Ovary (tissue), 7 donors: ENCODE measurements at regions not wholly inside any gene's neighbourhood (a gene's known extent, or its start where the extent isn't known, plus 50 kb on each side); places are given as distances from the start of the nearest gene placed in this dataset.

ENCODE experiments used
- DNase-seq, 5 donors: peaks; one replicate each; pipeline ENCODE4 v3.0.0-alpha.2; 2019 to 2020
- H3K27ac ChIP-seq, 2 donors: fragments of 200-600 bp; one replicate each; pipeline versions ENCODE4 v1.5.1 to v1.8.0; 2019 to 2022
- H3K27me3 ChIP-seq: fragments of 200-600 bp; one replicate; pipeline ENCODE4 v1.8.0; 2022
- H3K36me3 ChIP-seq: fragments of 200-600 bp; sonication (generic); one replicate; pipeline ENCODE4 v1.5.1; 2019
- H3K4me1 ChIP-seq: one replicate; pipeline ENCODE4 v1.8.1; 2013; ENCODE audit warnings: mild to moderate bottlenecking, moderate library complexity; ENCODE audit not compliant: insufficient read depth
- H3K4me3 ChIP-seq: fragments of 200-600 bp; sonication (generic); one replicate; pipeline ENCODE4 v1.5.1; 2017
- H3K9me3 ChIP-seq, 2 donors: fragments of 200-600 bp in 1 of 2; sonication (generic) in 1 of 2; one replicate each; pipeline versions ENCODE4 v1.5.1 to v1.8.1; 2013 to 2019; ENCODE audit warnings: mild to moderate bottlenecking in 1 of 2, moderate library complexity in 1 of 2
- EP300 ChIP-seq: sonication (generic); formaldehyde crosslinking; IDR thresholded peaks from one replicate; pipeline ENCODE4 v1.6.1; 2017; ENCODE audit warnings: antibody characterized with exemption
- POLR2A ChIP-seq: fragments of 450-650 bp; IDR thresholded peaks from one replicate; pipeline ENCODE4 v1.6.1; 2017; ENCODE audit warnings: antibody characterized with exemption, mild to moderate bottlenecking, moderate library complexity
- WGBS, 3 donors: extraction: QIAGEN DNeasy Blood & Tissue Kit in 1 of 3; methylation state at CpG; one replicate each; pipeline versions ENCODE4 v1.1.5 to v1.1.7; 2013 to 2017; 5-methylcytosine and 5-hydroxymethylcytosine counted together
- intact Hi-C, 4 donors: fragments of 100-400 bp; cut with DNase I; formaldehyde crosslinking; loops; one replicate each; pipeline versions ENCODE4 v1.11.0 to v1.15.1; 2022 to 2023
- TF ChIP-seq, protein P1 (sequence below), 3 donors: fragments of 450-650 bp in 2 of 3; fragments of 200-600 bp in 1 of 3; IDR thresholded peaks; one replicate each; pipeline versions ENCODE4 v1.5.1 to v1.8.0; 2016 to 2022; ENCODE audit warnings: antibody characterized with exemption in 3 of 3, mild to moderate bottlenecking in 1 of 3
- donor health status: DM: no; HTN: no; CAD: no; lungs with moderate emphysema.
- donor health status: DM: no; HTN: no; CAD: no.
- donor health status: Bipolar disorder and iron deficiency.
- donor health status: DM: no; HTN: no; CAD: no.
- donor health status: DM: yes; HTN: yes; CAD: no.

DNA sequence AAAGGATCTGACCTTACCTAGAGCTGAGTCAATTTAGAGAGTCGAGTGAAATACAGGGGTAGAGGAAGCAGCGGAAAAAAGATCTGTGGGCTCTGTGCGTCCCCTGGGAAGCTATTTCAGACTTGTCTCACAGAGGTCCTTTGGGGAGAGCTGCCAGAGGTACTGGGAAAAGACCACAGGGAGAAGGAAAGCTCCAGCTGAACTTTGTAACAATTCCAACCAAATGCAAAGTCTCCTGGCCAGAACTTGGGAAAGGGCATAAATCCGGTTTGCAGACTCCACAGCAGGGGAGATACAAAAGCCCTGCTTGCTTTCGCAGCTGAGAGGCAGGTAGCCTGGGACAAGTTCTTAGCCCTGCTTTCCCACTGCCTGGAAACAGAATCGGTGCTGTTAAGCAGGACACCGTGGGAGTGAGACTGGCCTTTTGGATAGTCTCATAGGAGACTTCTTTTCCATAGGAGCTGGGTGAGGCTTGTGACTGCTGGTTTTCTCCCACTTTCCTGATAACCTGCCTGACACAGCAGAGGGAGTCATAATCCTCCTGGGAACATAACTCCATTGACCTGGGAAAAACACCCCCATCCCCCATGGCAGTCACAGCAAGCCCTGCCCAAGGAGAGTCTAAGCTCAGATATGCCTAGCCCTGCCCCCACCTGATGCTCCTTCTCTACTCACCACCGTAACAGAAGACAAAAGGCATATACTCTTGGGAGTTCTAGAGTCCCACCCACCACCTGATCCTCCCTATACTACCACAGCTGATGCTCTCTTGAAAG lies 926.2 kb downstream of the KCNMA1 start:
- H3K4me3 ChIP-seq: no peak overlapping the region
- intact Hi-C loops: no loop called here
- no peak for DNase-seq
- WGBS, 3 donors: 49 to 68% (median 58%) methylated on average over 8 of the region's 8 CpGs
- no peaks in the 10 kb centered on the region for H3K36me3 ChIP-seq
- no peaks in the 10 kb centered on the region for H3K9me3 ChIP-seq
- no peaks in the 10 kb centered on the region for H3K27me3 ChIP-seq
- TF ChIP-seq, protein P1, sequence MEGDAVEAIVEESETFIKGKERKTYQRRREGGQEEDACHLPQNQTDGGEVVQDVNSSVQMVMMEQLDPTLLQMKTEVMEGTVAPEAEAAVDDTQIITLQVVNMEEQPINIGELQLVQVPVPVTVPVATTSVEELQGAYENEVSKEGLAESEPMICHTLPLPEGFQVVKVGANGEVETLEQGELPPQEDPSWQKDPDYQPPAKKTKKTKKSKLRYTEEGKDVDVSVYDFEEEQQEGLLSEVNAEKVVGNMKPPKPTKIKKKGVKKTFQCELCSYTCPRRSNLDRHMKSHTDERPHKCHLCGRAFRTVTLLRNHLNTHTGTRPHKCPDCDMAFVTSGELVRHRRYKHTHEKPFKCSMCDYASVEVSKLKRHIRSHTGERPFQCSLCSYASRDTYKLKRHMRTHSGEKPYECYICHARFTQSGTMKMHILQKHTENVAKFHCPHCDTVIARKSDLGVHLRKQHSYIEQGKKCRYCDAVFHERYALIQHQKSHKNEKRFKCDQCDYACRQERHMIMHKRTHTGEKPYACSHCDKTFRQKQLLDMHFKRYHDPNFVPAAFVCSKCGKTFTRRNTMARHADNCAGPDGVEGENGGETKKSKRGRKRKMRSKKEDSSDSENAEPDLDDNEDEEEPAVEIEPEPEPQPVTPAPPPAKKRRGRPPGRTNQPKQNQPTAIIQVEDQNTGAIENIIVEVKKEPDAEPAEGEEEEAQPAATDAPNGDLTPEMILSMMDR (IDR thresholded peaks at IDR 0.05): no peak
- TF ChIP-seq EP300: no peak
- no peak for TF ChIP-seq POLR2A
- no peaks in the 10 kb centered on the region for H3K4me1 ChIP-seq
- H3K27ac ChIP-seq: no peak overlapping the region

GRCh38 chr10:76700241-76700640 lies 937.4 kb downstream of the KCNMA1 start:
- no peaks in the 10 kb centered on the region for H3K4me1 ChIP-seq
- no peaks in the 10 kb centered on the region for H3K27me3 ChIP-seq
- WGBS, 3 donors: 98 to 100% (median 99%) methylated on average over 1 of the region's 1 CpG
- H3K36me3 ChIP-seq: no peaks in the 10 kb centered on the region
- H3K27ac ChIP-seq: no peak overlapping the region
- intact Hi-C loops: no loop called here
- no peak overlapping the region for H3K4me3 ChIP-seq
- DNase-seq: no peak
- no peaks in the 10 kb centered on the region for H3K9me3 ChIP-seq
- TF ChIP-seq, protein P1 (IDR thresholded peaks at IDR 0.05): no peak
- TF ChIP-seq EP300: no peak
- TF ChIP-seq POLR2A: no peak

- Histone ChIP-seq H3K4me1 (no peaks in the 10 kb centered on the region), H3K27me3 (no peaks in the 10 kb centered on the region), H3K4me3 (no peak overlapping the region), H3K36me3 (no peaks in the 10 kb centered on the region), H3K27ac (no peak overlapping the region), H3K9me3 (no peaks in the 10 kb centered on the region)
- no peak for DNase-seq
- TF ChIP-seq, protein P1 (IDR thresholded peaks at IDR 0.05): no peak
- TF ChIP-seq POLR2A (no peak), EP300 (no peak)
- intact Hi-C loops: no loop called here
Observed at GRCh38 chr10:76697923-76698322, 939.7 kb downstream of the KCNMA1 start.

GRCh38 chr10:76695069-76695468 lies 942.5 kb downstream of the KCNMA1 start:
- Histone ChIP-seq H3K27ac (no peak overlapping the region), H3K4me1 (no peaks in the 10 kb centered on the region), H3K36me3 (no peaks in the 10 kb centered on the region), H3K9me3 (no peaks in the 10 kb centered on the region), H3K27me3 (no peaks in the 10 kb centered on the region), H3K4me3 (no peak overlapping the region)
- no peak for DNase-seq
- TF ChIP-seq, protein P1 (IDR thresholded peaks at IDR 0.05): no peak
- TF ChIP-seq POLR2A (no peak), EP300 (no peak)
- intact Hi-C loops: no loop called here
